Vagina (tissue), 2 donors: ENCODE measurements at regions not wholly inside any gene's neighbourhood (a gene's known extent, or its start where the extent isn't known, plus 50 kb on each side); places are given as distances from the start of the nearest gene placed in this dataset.

Experiments
- POLR2A ChIP-seq, 2 donors: fragments of 450-650 bp; IDR thresholded peaks; one replicate each; pipeline ENCODE4 v1.6.1; 2017; ENCODE audit warnings: antibody characterized with exemption in 2 of 2, mild to moderate bottlenecking in 2 of 2, moderate library complexity in 2 of 2
- POLR2AphosphoS5 ChIP-seq, 2 donors: sonication (generic); formaldehyde crosslinking; IDR thresholded peaks; one replicate each; pipeline ENCODE4 v1.9.0; 2017; ENCODE audit warnings: antibody characterized with exemption in 2 of 2, mild to moderate bottlenecking in 2 of 2, low read depth in 1 of 2; ENCODE audit not compliant: insufficient read depth in 1 of 2

DNA sequence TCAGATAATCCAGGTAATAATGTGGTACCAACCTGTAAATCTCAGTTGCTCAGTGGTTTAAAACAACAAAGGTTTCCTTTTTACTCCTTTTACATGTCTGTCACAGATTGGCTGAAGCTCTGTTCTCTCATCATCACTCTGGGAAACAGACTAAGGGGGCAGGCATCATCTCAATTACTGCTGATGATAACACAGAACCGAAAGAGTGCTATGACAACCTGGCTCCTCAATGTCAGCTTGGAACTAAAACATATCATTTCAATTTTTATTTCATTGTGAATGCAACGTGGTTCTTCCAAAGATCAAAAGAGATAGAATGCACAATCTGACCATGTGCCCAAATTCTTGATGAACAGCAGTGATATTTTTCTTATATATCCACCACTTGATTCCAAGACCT, 1315.0 kb upstream of the CDH2 start:
- TF ChIP-seq POLR2AphosphoS5 (IDR thresholded peaks at IDR 0.05; ENCODE audit: insufficient read depth in 1 of 2, low read depth in 1 of 2) (no peak), POLR2A (IDR thresholded peaks at IDR 0.05) (no peak)
